NCI-H2107 (cell line): ENCODE measurements at regions not wholly inside any gene's neighbourhood (a gene's known extent, or its start where the extent isn't known, plus 50 kb on each side); places are given as distances from the start of the nearest gene placed in this dataset.

Experiments used
- DNase-seq: peaks from one replicate; lab custom pipeline; 2025; lab: John Stamatoyannopoulos, UW

DNA sequence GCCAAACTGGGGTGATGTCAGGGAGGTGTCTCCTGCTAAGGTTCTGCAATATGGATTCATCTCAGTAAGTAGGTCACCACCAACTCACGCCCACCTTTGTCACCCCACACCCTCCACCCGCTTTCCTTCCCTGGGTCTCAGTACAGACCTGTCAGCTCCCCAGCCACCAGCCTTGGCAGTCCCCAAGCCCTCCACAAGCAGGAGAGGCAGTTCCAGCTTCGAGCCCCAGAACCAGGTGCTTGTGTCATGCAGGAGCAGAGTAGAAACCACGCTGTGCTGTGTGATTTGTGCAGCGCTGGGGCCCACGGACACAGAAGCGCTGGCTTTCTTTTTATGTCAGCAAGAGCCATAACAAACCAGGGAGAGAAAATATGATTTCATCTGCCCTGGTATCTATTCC lies 89.0 kb upstream of the CDH4 start:
- no peak for DNase-seq

GRCh38 chr20:61166324-61166723 lies 85.7 kb upstream of the CDH4 start:
- DNase-seq = no peak

GRCh38 chr20:61168605-61169004 lies 83.5 kb upstream of the CDH4 start:
- no peak for DNase-seq

DNA sequence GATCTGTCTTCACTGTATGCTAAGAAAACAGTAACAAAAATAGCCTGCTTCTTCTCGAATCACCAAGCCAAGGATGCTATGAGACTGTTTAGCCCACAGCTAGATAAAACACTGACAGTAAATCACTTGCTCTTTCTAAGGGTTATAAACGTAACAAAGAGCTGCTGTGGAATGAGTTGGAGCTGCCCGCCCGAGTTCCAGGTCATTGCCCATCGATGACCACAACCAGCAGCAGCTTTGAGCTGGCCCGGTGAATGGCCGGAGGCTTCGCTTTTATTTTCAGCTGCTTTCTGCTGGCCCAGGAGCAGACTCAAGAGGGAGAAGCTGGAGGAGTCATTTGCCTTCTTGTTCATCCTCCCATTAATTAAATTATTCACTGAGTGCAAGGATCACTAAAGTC lies 82.2 kb upstream of the CDH4 start:
- no peak for DNase-seq

DNA sequence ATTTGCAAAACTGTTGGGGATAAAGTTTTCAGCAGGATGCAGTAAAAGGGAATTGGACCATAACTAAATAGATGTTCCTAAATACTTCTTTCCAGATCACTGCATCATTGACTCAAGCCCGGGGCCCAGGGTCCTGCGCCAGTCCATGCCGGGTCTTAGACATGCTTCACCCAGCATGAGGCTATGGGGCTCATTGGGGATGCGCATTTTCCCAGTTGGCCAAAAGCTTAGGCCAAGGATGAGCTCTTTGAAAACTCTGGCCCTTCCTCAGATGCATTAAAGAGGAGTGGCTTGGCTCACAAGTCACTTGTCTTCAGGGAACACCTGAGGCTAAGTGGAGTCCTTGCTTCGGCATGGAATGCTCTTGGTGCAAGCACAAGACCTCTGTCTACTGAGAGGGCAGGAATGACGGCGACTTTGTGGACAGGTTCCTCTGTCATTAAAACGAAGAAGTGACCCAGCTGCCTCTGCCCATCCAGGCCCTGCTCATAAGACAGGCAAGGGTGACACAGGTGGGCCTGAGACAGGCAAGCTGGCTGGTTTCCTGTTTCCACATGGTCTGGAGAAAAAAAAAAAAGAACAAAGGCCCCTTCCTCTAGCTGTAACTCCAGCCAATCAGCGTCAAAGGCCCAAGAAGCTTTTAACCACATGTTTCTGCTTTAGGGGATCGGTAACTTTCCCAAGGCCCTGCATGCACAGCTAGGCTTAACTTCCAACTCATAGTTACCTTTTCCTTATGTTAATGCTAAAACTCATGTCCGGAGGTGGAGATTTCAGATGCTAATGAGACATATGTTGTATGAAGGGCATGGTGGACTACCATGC lies 81.4 kb upstream of the CDH4 start:
- DNase-seq = no peak

- no peak for DNase-seq
Observed at GRCh38 chr20:61173267-61173666, 78.8 kb upstream of the CDH4 start.

DNA sequence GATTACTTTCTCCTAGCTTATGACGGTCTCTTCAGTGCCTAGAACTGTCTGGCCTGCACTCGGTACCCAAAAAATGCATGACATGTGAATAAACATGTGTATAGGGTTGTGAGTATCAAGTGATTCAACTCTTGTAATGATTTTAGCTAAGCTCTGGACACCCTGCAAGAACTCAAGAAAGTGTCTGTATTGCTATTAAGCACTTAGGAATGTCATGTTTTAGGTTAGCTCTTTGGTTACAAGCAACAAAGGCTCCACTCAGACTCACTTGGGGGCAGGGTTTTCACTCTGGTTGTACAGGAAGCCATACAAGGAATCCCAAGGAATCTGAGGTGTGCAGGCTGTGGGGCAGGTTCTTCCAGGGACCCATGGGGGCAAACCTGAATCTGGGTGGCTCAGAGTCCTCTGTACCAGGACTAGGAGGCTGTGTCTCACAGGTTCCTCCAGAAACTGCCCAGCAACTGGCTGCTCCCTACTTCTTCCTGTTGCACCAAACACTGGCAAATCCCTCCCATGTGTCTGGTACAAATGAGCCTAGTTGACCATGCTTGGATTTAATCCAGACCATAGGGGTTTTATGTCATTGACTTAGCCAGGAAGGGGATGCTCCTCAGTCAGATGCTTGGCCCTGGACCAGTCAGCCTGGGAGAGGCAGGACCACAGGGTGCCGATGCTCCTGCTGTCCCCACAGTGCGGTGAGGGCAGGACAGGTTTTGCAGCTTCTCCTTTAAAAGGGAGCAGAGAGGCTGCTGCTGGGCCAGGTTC lies 77.9 kb upstream of the CDH4 start:
- DNase-seq = no peak

GRCh38 chr20:61176874-61177273 lies 75.2 kb upstream of the CDH4 start:
- no peak for DNase-seq

- no peak for DNase-seq
Observed at GRCh38 chr20:61178551-61179071, 73.5 kb upstream of the CDH4 start.

GRCh38 chr20:61184194-61184593 lies 67.9 kb upstream of the CDH4 start:
- no peak for DNase-seq

DNA sequence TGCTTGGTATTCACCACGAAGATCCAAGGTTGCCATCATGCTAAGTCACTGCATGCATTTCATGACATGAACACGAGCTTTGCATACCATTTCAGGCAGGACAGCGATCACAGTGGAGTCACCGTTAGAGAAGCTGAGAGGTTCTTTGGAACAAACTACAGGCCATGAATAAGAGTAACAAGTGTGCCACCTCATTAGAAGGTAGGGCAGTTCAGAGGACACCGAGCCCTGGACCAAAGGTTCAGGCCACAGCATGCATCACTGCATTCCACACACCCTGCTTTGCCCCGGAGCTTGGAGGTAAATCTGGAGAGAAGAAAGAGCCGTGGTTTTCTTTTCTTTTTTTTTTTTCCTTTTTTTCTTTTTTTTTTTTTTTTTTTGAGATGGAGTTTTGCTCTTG lies 66.9 kb upstream of the CDH4 start:
- DNase-seq = no peak

DNA sequence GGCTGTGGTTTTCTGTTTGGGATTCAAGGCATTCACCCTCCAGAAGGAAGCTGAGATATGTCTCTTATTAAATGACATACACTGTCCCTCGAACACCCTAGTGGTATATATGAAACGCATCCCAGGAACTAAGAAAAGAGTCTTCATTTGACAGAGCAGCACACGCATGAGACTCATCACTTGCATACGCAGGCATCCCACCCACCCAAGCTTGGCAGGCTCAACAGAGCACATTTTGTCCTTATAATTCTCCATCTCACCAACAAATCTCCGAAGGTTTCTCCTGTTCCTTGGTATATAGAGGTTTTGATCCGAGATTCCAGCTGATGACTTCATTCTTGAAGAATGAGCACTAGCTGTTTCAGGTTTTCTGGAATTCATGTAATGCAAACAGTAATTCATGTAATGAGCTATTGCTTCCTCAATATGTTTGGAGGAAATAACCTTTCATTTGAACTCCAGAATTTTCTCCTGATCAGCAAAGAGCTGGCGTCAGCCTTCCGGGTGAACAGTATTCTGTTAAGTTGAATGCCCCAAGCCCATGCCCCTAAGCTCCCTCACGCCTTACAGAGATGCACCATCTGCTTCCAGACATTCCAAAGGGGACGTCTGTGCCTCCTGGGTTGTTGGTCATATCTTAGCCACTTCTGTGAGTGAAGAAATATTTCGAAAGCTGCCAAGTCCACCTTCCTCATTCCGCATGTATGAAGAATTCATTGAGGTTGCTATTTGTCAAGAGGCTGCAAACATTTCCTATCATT lies 66.0 kb upstream of the CDH4 start:
- no peak for DNase-seq

DNA sequence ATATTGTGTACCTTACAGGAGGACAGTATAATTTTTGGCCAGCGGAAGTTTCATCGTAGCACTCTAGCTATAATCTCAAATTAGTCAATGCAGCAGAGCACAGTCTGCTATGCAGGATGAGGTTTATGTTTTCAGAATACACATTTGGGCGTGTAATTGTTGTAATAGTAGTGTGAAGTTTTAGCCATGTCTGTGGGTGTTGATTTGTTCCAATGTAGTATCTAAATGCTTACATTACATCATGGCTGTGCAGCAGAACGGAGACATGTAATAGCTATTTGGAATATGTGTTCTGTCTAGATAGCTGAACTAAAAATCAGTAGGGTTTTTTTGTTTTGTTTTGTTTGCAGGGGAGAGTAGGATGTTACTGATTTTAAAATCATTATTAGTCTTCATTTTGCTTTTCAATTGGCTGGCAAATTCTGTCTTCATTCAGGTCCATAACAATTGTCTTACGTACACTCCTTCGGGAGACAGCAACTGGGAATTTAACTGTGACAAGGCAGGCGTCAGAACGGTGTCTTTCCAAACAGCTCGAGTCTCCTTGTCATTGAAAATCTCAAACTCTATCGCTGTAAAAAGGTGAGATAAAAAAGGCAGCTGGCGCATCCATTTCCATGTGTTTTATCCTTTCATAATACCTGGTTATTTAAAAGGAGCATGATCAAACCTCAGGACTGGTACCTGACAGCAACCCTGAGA lies 65.1 kb upstream of the CDH4 start:
- DNase-seq = no peak

DNA sequence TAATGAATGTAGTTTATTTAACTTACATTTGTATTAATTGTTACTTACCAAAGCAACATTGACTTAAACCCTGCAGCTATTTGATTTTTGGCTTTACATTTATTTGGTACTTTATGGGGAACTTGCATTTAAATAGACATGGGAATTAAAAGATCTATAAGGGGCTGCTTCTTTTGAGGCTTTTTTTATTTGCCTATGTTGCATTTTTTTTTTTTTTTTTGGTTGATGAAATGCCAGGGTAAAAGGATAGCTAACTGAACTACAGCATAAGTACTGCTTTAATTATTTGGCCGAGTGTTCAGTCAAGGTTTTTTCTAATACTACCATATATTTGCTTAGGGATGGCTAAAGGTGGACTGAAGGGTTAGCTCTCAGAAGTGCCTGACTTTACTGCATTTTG lies 62.5 kb upstream of the CDH4 start:
- no peak for DNase-seq

DNA sequence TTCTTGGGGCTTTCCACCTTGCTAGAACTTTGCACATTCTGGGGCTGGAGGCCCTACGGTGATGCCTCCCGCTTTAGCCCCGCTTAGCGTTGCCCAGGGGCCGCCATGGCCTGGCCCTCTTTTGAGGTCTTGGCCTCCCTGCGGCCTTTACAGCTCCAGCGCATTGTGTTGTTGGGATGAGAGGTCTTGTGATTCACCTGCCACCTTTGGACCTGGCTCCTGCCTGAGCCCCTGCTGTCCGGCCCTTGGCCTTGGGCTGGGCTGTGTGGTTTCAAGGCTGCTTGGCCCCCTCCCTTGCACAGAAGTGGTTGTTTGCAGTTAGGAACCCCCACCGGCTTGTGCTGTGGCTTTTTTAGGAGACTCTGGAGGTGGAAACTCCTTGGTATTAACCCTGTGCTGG lies 61.0 kb upstream of the CDH4 start:
- DNase-seq = no peak

GRCh38 chr20:61192337-61192950 lies 59.6 kb upstream of the CDH4 start:
- DNase-seq = no peak

DNA sequence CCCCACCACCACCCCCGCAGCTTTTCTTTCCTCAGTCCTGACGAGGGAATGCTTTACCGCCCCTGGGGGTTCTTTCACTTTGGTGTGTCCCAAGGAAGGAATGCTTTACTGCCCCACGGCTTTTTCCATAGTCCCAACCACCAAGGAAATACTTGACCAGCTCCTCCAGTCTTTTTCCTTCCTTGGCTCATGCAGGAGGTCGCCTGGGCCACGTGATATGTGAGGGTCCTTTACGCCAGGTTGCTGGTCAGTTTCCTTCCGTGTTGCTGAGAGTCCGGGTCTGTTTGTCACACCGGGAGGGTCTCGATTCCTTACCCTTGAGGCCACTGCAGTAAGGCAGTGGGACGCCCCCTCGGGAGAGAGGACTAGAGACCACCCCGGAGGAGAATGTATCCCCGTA lies 58.9 kb upstream of the CDH4 start:
- DNase-seq = no peak
